SU-DHL-6 (cell line): ENCODE measurements at regions not wholly inside any gene's neighbourhood (a gene's known extent, or its start where the extent isn't known, plus 50 kb on each side); places are given as distances from the start of the nearest gene placed in this dataset.

Experiments used
- H2AFZ ChIP-seq: fragments of 200-600 bp; sonication (generic); 2 replicates; pipeline ENCODE4 v1.6.1; 2014; ENCODE audit warnings: low read depth, mild to moderate bottlenecking, moderate library complexity, mixed read lengths, antibody characterized with exemption, low read length; ENCODE audit not compliant: severe bottlenecking
- H3F3A ChIP-seq: fragments of 200-600 bp; shearing (Covaris generic); 2 replicates; pipeline ENCODE4 v1.6.0; 2016; ENCODE audit warnings: antibody characterized with exemption, mild to moderate bottlenecking; ENCODE audit not compliant: insufficient read depth
- H3K27ac ChIP-seq: fragments of 200-600 bp; sonication (generic); 2 replicates; pipeline ENCODE4 v1.5.1; 2016; ENCODE audit warnings: low read depth, mild to moderate bottlenecking, low read length, moderate library complexity, mixed read lengths
- H3K27me3 ChIP-seq: fragments of 200-600 bp; sonication (generic), shearing (Covaris generic); 2 replicates; pipeline ENCODE4 v1.6.0; 2014; ENCODE audit warnings: mild to moderate bottlenecking, low read length
- H3K36me3 ChIP-seq: fragments of 200-600 bp; sonication (generic); 2 replicates; pipeline ENCODE4 v1.6.1; 2014; ENCODE audit warnings: mild to moderate bottlenecking, low read length, mixed read lengths
- H3K4me2 ChIP-seq: fragments of 300-600, 200-600 bp; shearing (Covaris generic), sonication (generic); 2 replicates; pipeline ENCODE4 v1.6.0; 2014; ENCODE audit warnings: low read length, low read depth, mild to moderate bottlenecking; ENCODE audit not compliant: poor library complexity, severe bottlenecking
- H3K4me3 ChIP-seq: fragments of 200-600 bp; sonication (generic); 2 replicates; pipeline ENCODE4 v1.5.1; 2014; ENCODE audit warnings: antibody characterized with exemption, low read length, mild to moderate bottlenecking, mixed read lengths; ENCODE audit not compliant: insufficient read depth, poor library complexity, severe bottlenecking
- H3K79me2 ChIP-seq: fragments of 200-600 bp; sonication (generic); 2 replicates; pipeline ENCODE4 v1.6.1; 2014; ENCODE audit warnings: mild to moderate bottlenecking, low read length, moderate library complexity; ENCODE audit not compliant: insufficient read depth
- H3K9ac ChIP-seq: fragments of 200-600 bp; sonication (generic); 2 replicates; pipeline ENCODE4 v1.7.0; 2014; ENCODE audit warnings: mild to moderate bottlenecking, low read length
- H3K9me2 ChIP-seq: fragments of 200-600 bp; sonication (generic); replicated peaks from 2 replicates; pipeline ENCODE4 v1.6.1; 2014; ENCODE audit warnings: low read length; ENCODE audit not compliant: insufficient read depth
- H3K9me3 ChIP-seq: fragments of 200-600 bp; sonication (generic); 2 replicates; pipeline ENCODE4 v1.6.1; 2014; ENCODE audit warnings: low read length, mixed read lengths; ENCODE audit not compliant: insufficient read depth
- H4K20me1 ChIP-seq: fragments of 200-600 bp; sonication (generic); 2 replicates; pipeline ENCODE4 v1.6.1; 2014; ENCODE audit warnings: low read depth, mild to moderate bottlenecking, antibody characterized with exemption, low read length, moderate library complexity, mixed read lengths
- CTCF ChIP-seq: fragments of 200-600 bp; sonication (generic); IDR thresholded peaks from one replicate; pipeline ENCODE4 v1.5.1; 2017; ENCODE audit warnings: antibody characterized with exemption, mild to moderate bottlenecking, low read length, moderate library complexity; ENCODE audit not compliant: insufficient read depth, poor library complexity, severe bottlenecking
- EZH2phosphoT487 ChIP-seq: fragments of 200-600 bp; sonication (generic), shearing (Covaris generic); conservative IDR thresholded peaks from 2 replicates; pipeline ENCODE4 v1.6.1; 2018; ENCODE audit warnings: mild to moderate bottlenecking, antibody characterized with exemption, low read length, moderate library complexity, mixed read lengths

DNA sequence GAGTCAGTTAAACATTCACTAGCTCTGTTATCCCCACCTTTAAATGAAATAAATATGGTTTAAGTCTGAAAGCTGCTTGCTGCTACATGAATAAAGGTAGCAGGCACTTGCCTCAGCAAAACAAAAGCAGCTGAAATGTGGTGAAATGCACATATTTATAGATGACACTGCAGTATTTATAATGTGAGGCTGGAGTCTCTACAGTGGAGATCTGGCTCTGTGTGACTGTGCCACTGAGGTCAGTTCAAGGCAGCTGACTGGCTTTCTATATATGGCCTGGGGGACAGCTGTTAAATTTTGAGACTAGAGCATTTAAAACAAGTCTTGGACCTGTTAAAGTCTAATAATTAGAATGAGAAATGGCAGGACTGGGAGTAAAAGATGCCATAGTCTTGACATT is 859.6 kb upstream of the SEMA6A start:
- H3F3A ChIP-seq: no peaks in the 10 kb centered on the region
- TF ChIP-seq EZH2phosphoT487 (no peak), CTCF (no peak)
- H3K9me2 ChIP-seq: no peaks in the 10 kb centered on the region
- H3K9ac ChIP-seq: no peak overlapping the region
- no peak overlapping the region for H3K27ac ChIP-seq
- no peak overlapping the region for H2AFZ ChIP-seq
- H4K20me1 ChIP-seq: no peaks in the 10 kb centered on the region
- no peak overlapping the region for H3K4me2 ChIP-seq
- no peaks in the 10 kb centered on the region for H3K36me3 ChIP-seq
- no peaks in the 10 kb centered on the region for H3K9me3 ChIP-seq
- no peak overlapping the region for H3K4me3 ChIP-seq
- H3K79me2 ChIP-seq: no peaks in the 10 kb centered on the region
- no peaks in the 10 kb centered on the region for H3K27me3 ChIP-seq

- no peaks in the 10 kb centered on the region for H3K27me3 ChIP-seq
- no peaks in the 10 kb centered on the region for H3K36me3 ChIP-seq
- H4K20me1 ChIP-seq: no peaks in the 10 kb centered on the region
- no peak overlapping the region for H3K4me2 ChIP-seq
- H3K9me3 ChIP-seq: no peaks in the 10 kb centered on the region
- H3K79me2 ChIP-seq: no peaks in the 10 kb centered on the region
- no peak overlapping the region for H3K9ac ChIP-seq
- no peaks in the 10 kb centered on the region for H3K9me2 ChIP-seq
- no peak for TF ChIP-seq EZH2phosphoT487
- TF ChIP-seq CTCF: no peak
- no peaks in the 10 kb centered on the region for H3F3A ChIP-seq
- H3K4me3 ChIP-seq: no peak overlapping the region
- no peak overlapping the region for H3K27ac ChIP-seq
- no peak overlapping the region for H2AFZ ChIP-seq
Measured at GRCh38 chr5:117433818-117434217, 859.2 kb upstream of the SEMA6A start.

DNA sequence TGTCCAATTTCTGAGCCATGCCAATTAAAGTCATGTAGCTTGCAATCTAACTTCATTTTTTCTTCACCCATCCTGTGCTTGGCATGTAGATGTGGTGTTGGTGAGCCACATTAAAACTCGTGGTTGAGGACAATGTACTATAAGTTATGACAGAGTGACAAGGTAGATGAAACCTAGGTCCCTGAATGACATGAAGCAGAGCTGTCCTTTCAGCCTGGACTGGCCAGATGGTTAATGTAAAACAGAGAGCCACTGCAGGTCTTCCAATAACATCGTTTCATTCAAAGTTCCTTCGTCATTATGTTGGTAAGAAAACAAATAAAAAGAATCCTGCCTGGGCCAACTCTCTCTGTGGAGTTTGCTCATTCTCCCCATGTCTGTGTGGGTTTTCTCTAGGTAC is 856.5 kb upstream of the SEMA6A start:
- no peak overlapping the region for H3K9ac ChIP-seq
- no peaks in the 10 kb centered on the region for H3K9me3 ChIP-seq
- H3K27ac ChIP-seq: no peak overlapping the region
- no peak overlapping the region for H2AFZ ChIP-seq
- no peaks in the 10 kb centered on the region for H3K36me3 ChIP-seq
- H3K27me3 ChIP-seq: no peaks in the 10 kb centered on the region
- H3K9me2 ChIP-seq: no peaks in the 10 kb centered on the region
- H3K4me2 ChIP-seq: no peak overlapping the region
- no peaks in the 10 kb centered on the region for H3K79me2 ChIP-seq
- H3F3A ChIP-seq: no peaks in the 10 kb centered on the region
- no peak for TF ChIP-seq CTCF
- no peak for TF ChIP-seq EZH2phosphoT487
- H4K20me1 ChIP-seq: no peaks in the 10 kb centered on the region
- H3K4me3 ChIP-seq: no peak overlapping the region

DNA sequence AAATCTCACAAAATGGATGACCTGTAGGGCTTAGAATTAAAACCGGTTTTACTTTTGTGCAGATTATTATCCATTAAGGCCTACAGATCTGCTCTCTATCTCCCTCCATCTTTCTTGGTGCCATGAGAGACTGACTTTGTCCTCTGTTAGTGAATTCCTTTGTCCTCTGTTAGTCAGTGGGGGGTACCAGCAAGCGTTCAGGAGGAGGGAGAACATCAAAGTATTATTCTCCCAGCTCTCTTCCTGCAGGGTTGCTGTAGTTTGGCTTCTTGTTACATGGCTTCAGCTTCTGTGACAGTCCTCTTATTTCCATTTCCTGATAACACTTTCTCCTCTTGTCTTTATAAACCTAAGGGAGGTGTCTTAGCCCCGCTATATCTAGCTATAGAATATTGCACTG is 850.5 kb upstream of the SEMA6A start:
- H3K9me3 ChIP-seq: no peaks in the 10 kb centered on the region
- TF ChIP-seq EZH2phosphoT487 (no peak), CTCF (no peak)
- no peak overlapping the region for H3K4me2 ChIP-seq

More for the DNA sequence above, 850.5 kb upstream of the SEMA6A start:
- Histone ChIP-seq H3K27me3 (no peaks in the 10 kb centered on the region), H3K27ac (no peak overlapping the region), H3K9me2 (no peaks in the 10 kb centered on the region), H3F3A (no peaks in the 10 kb centered on the region), H4K20me1 (no peaks in the 10 kb centered on the region), H3K9ac (no peak overlapping the region), H2AFZ (no peak overlapping the region), H3K79me2 (no peaks in the 10 kb centered on the region), H3K4me3 (no peak overlapping the region), H3K36me3 (no peaks in the 10 kb centered on the region)
